ENCODE measurements at regions not wholly inside any gene's neighbourhood (a gene's known extent, or its start where the extent isn't known, plus 50 kb on each side); places are given as distances from the start of the nearest gene placed in this dataset.

DNA sequence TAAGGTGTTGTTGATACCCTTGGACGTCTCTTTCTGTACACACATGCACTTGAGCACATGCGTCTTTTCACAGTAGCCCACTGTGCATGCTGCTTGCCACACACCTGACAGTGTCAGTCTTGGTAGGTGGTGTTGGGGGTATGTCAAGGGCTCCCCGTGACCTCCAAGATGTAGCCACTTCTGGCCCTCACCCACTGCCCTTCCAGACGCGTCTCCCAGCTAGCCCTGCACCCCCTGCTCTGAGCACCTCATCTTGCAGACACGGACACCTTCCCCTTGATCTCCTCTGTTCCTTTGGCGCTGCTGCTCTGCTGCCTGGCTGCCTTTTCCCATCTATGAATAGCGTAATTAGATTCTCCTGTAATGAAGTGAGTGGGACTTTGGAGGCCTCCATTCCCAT, 75.2 kb upstream of the TNS3 start:
- WGBS (ENCODE audit: insufficient coverage, low coverage, low lambda C conversion rate, missing lambda C conversion rate): 90% methylated on average over 6 of the region's 8 CpGs
- intact Hi-C loops (cut with DNase I): no loop called here
- no peak overlapping the region for H3K4me3 ChIP-seq
- no peaks in the 10 kb centered on the region for H3K36me3 ChIP-seq
- no peak for TF ChIP-seq POLR2A (IDR thresholded peaks at IDR 0.05)
- TF ChIP-seq, protein P1, sequence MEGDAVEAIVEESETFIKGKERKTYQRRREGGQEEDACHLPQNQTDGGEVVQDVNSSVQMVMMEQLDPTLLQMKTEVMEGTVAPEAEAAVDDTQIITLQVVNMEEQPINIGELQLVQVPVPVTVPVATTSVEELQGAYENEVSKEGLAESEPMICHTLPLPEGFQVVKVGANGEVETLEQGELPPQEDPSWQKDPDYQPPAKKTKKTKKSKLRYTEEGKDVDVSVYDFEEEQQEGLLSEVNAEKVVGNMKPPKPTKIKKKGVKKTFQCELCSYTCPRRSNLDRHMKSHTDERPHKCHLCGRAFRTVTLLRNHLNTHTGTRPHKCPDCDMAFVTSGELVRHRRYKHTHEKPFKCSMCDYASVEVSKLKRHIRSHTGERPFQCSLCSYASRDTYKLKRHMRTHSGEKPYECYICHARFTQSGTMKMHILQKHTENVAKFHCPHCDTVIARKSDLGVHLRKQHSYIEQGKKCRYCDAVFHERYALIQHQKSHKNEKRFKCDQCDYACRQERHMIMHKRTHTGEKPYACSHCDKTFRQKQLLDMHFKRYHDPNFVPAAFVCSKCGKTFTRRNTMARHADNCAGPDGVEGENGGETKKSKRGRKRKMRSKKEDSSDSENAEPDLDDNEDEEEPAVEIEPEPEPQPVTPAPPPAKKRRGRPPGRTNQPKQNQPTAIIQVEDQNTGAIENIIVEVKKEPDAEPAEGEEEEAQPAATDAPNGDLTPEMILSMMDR (IDR thresholded peaks at IDR 0.05): no peak
- ATAC-seq (no peak), DNase-seq (no peak)
- no peaks in the 10 kb centered on the region for H3K4me1 ChIP-seq
- H3K27ac ChIP-seq: no peak overlapping the region
- H3K9me3 ChIP-seq: no peaks in the 10 kb centered on the region
- H3K27me3 ChIP-seq: no peaks in the 10 kb centered on the region

DNA sequence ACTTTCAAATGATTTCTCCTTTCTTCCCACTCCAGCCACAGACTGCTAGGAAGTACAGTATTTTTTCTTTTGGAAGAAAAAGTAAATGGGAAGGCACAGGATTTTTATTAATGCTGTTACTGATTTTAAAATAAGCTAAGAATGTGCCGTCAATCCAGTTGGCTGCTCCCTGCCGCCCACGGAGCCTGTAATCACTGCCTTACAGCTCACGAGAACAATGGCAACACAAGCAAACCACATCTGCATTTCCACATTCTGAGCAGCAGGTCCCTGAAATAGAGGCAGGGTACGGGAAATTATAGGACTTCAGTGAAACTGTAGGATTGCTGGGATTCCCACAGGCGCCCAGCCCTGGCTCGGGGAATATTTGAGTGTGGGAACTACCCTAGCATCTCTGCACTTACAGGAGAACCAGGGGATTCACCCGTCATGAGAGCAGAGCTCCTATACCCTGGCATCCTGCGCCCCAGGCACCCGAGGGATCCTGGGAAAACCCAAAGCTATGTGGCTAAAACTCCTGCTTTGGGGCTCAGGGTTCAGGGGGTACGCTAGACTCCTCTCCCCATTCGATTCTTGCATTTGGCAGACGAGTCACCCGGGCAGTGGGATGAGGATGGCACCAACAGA, 72.9 kb upstream of the TNS3 start:
- H3K9me3 ChIP-seq: no peaks in the 10 kb centered on the region
- no peaks in the 10 kb centered on the region for H3K27me3 ChIP-seq
- H3K36me3 ChIP-seq: no peaks in the 10 kb centered on the region
- 85% methylated on average over 6 of the region's 14 CpGs for WGBS (ENCODE audit: insufficient coverage, low coverage, low lambda C conversion rate, missing lambda C conversion rate)
- ATAC-seq: no peak
- H3K4me1 ChIP-seq: no peaks in the 10 kb centered on the region
- H3K4me3 ChIP-seq: no peak overlapping the region
- no peak for DNase-seq
- TF ChIP-seq, protein P1 (IDR thresholded peaks at IDR 0.05): no peak
- TF ChIP-seq POLR2A (IDR thresholded peaks at IDR 0.05): no peak
- intact Hi-C loops (cut with DNase I): no loop called here
- H3K27ac ChIP-seq: no peak overlapping the region

DNA sequence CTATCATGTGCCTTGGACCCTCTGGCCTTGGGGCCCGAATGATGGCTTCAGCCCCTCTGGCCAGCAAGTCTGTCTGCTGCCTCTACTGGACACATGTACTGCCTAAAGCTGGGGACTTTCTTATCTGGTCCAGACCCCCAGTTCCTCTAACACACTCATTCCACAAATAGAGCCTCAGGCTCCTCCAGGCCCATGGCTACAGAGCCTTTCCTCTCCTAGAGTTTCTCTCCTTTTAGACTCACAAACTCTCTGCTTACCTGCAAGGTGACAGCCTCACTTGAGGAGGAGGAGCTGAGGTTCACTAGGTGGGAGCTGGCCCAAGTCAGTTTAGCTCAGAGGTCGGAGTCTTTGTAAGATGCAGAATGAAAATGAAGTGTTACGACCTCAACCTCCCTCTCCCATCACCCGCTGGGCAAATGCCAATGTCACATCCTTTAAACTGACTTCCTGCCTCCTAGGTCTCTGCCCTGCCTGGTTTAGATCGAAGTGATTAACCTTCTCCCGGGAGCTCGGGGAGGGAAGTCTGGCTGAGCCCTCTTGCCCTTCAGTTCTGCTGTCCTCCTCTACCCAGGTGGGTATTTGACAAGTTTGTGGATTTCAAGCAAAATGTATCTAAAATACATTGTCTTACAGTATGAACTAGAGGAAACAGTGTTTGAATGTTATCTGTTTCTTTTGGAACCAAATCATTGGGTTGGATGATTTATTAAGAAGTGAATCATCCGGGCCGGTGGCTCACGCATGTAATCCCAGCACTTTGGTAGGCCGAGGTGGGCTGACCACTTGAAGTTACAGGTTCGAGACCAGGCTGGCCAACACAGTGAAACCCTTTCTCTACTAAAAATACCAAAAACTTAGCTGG, 71.9 kb upstream of the TNS3 start:
- 65% methylated on average over 8 of the region's 12 CpGs for WGBS (ENCODE audit: insufficient coverage, low coverage, low lambda C conversion rate, missing lambda C conversion rate)

DNA sequence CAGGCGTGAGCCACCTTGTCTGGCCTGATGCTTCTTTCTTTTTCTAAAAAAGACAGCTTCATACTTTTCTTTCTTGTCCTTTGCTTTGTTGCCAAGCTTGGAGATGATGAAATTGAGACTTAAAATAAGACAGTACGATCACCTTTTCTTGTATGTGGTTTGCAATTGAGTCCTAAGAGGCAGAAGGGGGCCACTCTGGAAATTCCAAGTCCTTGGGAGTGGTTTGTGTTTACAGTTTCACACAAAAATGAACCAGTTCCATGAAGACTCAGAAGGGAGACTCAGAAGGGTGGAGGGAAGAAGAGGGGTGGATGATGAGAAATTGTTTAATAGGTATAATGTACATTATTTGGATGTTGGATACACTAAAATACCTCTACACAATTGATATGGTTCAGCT, 70.7 kb upstream of the TNS3 start:
- H3K9me3 ChIP-seq: no peaks in the 10 kb centered on the region
- TF ChIP-seq POLR2A (IDR thresholded peaks at IDR 0.05): no peak
- TF ChIP-seq, protein P1 (IDR thresholded peaks at IDR 0.05): no peak
- WGBS (ENCODE audit: insufficient coverage, low coverage, low lambda C conversion rate, missing lambda C conversion rate): 89% methylated on average over 2 of the region's 2 CpGs
- H3K27ac ChIP-seq: no peak overlapping the region
- ATAC-seq: no peak
- intact Hi-C loops (cut with DNase I): no loop called here
- no peak overlapping the region for H3K4me3 ChIP-seq
- H3K4me1 ChIP-seq: no peaks in the 10 kb centered on the region
- no peaks in the 10 kb centered on the region for H3K36me3 ChIP-seq
- no peak for DNase-seq
- no peaks in the 10 kb centered on the region for H3K27me3 ChIP-seq

More for the DNA sequence above, 71.9 kb upstream of the TNS3 start:
- H3K36me3 ChIP-seq: no peaks in the 10 kb centered on the region
- no peak overlapping the region for H3K4me3 ChIP-seq
- ATAC-seq (peak in 2 of 4 donors; percentile 29 to 45), DNase-seq (no peak)
- no peak overlapping the region for H3K27ac ChIP-seq
- no peaks in the 10 kb centered on the region for H3K27me3 ChIP-seq
- no peaks in the 10 kb centered on the region for H3K9me3 ChIP-seq
- TF ChIP-seq, protein P1 (IDR thresholded peaks at IDR 0.05): no peak
- no peak for TF ChIP-seq POLR2A (IDR thresholded peaks at IDR 0.05)
- intact Hi-C loops (cut with DNase I): no loop called here
- H3K4me1 ChIP-seq: no peaks in the 10 kb centered on the region
